ENCODE measurements at regions not wholly inside any gene's neighbourhood (a gene's known extent, or its start where the extent isn't known, plus 50 kb on each side); places are given as distances from the start of the nearest gene placed in this dataset.

GRCh38 chr20:17882065-17882833 lies 86.3 kb downstream of the SNX5 start (continued):
- no peak for TF ChIP-seq ZBTB40 (IDR thresholded peaks at IDR 0.05)
- TF ChIP-seq ZBTB40 (CRISPR knock-in tag; IDR thresholded peaks at IDR 0.05): no peak
- TF ChIP-seq MIXL1 (CRISPR knock-in tag; IDR thresholded peaks at IDR 0.05): no peak
- TF ChIP-seq EP300 (IDR thresholded peaks at IDR 0.05; ENCODE audit: low read depth in 2 of 2, low read length in 2 of 2): peak; percentile 65 to 85
- peak; percentile 86 for TF ChIP-seq EP300 (CRISPR knock-in tag; IDR thresholded peaks at IDR 0.05; ENCODE audit: borderline replicate concordance)
- no peak for TF ChIP-seq ZNF382 (CRISPR knock-in tag; IDR thresholded peaks at IDR 0.05; ENCODE audit: borderline replicate concordance)
- no peak for TF ChIP-seq NFE2 (CRISPR knock-in tag; IDR thresholded peaks at IDR 0.05)
- TF ChIP-seq MAF1 (CRISPR knock-in tag; IDR thresholded peaks at IDR 0.05; ENCODE audit: borderline replicate concordance): 0 out of 2 replicates have a peak, but pooled peaks have one; percentile 49
- peak; percentile 92; the same call in 1 of the 2 replicates for TF ChIP-seq THAP7 (CRISPR knock-in tag; IDR thresholded peaks at IDR 0.05)
- TF ChIP-seq ZNF335 (CRISPR knock-in tag; IDR thresholded peaks at IDR 0.05): peak; percentile 69; the same call in 1 of the 2 replicates
- no peak for TF ChIP-seq PHF20 (CRISPR knock-in tag; IDR thresholded peaks at IDR 0.05)
- 0 out of 2 replicates have a peak, but pooled peaks have one; percentile 79 for TF ChIP-seq SMAD1 (CRISPR knock-in tag; IDR thresholded peaks at IDR 0.05; ENCODE audit: borderline replicate concordance, low read depth)
- no peak for TF ChIP-seq ZNF232 (CRISPR knock-in tag; IDR thresholded peaks at IDR 0.05; ENCODE audit: borderline replicate concordance)
- TF ChIP-seq ATF1 (CRISPR knock-in tag; IDR thresholded peaks at IDR 0.05): no peak
- 0 out of 2 replicates have a peak, but pooled peaks have one; percentile 45 for TF ChIP-seq KLF15 (CRISPR knock-in tag; IDR thresholded peaks at IDR 0.05; ENCODE audit: borderline replicate concordance)
- peak; percentile 57 for TF ChIP-seq PHF8 (CRISPR knock-in tag; IDR thresholded peaks at IDR 0.05)
- no peak for TF ChIP-seq NFIC (IDR thresholded peaks at IDR 0.05; ENCODE audit: low read length)
- no peak; the same call in 1 of the 2 replicates for TF ChIP-seq CHD2 (IDR thresholded peaks at IDR 0.05; ENCODE audit: low read depth, low read length)
- peak; percentile 91 for TF ChIP-seq ZNF768 (CRISPR knock-in tag; IDR thresholded peaks at IDR 0.05)
- peak; percentile 59 for TF ChIP-seq ZEB1 (IDR thresholded peaks at IDR 0.05; ENCODE audit: insufficient replicate concordance, low read depth)
- peak; percentile 85 for TF ChIP-seq SALL1 (CRISPR knock-in tag; IDR thresholded peaks at IDR 0.05)
- no peak; the same call in 1 of the 2 replicates for TF ChIP-seq JUN (CRISPR knock-in tag; IDR thresholded peaks at IDR 0.05)
- TF ChIP-seq STAG1 (CRISPR knock-in tag; IDR thresholded peaks at IDR 0.05): 0 out of 2 replicates have a peak, but pooled peaks have one; percentile 23

Measured in HepG2 (cell line).